Prostate gland (tissue), 2 donors: ENCODE measurements at regions not wholly inside any gene's neighbourhood (a gene's known extent, or its start where the extent isn't known, plus 50 kb on each side); places are given as distances from the start of the nearest gene placed in this dataset.
"Not testable (repeated sequence)": the region's sequence is repeated elsewhere in the genome, so short reads cannot be mapped to it uniquely, and the experiment has no call there.

ENCODE experiments used
- POLR2A ChIP-seq: fragments of 450-650 bp; IDR thresholded peaks from one replicate; pipeline ENCODE4 v1.6.1; 2016; ENCODE audit warnings: antibody characterized with exemption, mild to moderate bottlenecking
- POLR2AphosphoS5 ChIP-seq: sonication (generic); formaldehyde crosslinking; IDR thresholded peaks from one replicate; pipeline ENCODE4 v1.6.1; 2017; ENCODE audit warnings: antibody characterized with exemption
- TF ChIP-seq, protein P1 (sequence below), 4 experiments: fragments of 200-600 bp in 2 of 4; fragments of 450-650 bp in 2 of 4; sonication (generic) in 2 of 4; IDR thresholded peaks; 1 replicate in 3 of 4; 2 replicates in 1 of 4; pipeline ENCODE4 v1.5.1; 2016 to 2019; ENCODE audit warnings: antibody characterized with exemption in 4 of 4, mild to moderate bottlenecking in 2 of 4, moderate library complexity in 2 of 4

DNA sequence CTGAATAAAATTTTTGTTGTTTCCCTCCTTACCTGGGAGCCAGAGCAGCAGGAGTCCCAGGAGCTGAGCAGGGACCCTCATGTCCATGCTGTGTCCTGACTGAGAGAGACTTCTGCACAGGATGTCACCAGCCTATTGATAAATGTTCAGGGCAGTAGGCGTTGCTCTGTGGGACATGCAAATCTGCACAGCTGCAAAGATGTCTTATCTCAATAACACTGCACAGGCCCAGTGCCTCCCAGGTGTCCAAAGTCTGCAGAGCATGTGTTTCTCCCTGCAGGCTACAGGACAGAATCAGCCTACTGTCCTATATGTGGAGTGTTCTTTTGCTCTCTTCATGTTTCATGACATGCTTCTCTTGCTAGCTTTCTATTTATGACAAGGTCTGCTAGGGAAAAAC, 522.3 kb downstream of the RPIA start:
- not testable (repeated sequence) for TF ChIP-seq POLR2A, POLR2AphosphoS5
- TF ChIP-seq, protein P1, sequence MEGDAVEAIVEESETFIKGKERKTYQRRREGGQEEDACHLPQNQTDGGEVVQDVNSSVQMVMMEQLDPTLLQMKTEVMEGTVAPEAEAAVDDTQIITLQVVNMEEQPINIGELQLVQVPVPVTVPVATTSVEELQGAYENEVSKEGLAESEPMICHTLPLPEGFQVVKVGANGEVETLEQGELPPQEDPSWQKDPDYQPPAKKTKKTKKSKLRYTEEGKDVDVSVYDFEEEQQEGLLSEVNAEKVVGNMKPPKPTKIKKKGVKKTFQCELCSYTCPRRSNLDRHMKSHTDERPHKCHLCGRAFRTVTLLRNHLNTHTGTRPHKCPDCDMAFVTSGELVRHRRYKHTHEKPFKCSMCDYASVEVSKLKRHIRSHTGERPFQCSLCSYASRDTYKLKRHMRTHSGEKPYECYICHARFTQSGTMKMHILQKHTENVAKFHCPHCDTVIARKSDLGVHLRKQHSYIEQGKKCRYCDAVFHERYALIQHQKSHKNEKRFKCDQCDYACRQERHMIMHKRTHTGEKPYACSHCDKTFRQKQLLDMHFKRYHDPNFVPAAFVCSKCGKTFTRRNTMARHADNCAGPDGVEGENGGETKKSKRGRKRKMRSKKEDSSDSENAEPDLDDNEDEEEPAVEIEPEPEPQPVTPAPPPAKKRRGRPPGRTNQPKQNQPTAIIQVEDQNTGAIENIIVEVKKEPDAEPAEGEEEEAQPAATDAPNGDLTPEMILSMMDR (IDR thresholded peaks at IDR 0.05), result not testable (repeated sequence)
